GM12878 (cell line): ENCODE measurements at regions not wholly inside any gene's neighbourhood (a gene's known extent, or its start where the extent isn't known, plus 50 kb on each side); places are given as distances from the start of the nearest gene placed in this dataset.

ENCODE experiments used
- ATAC-seq: fragments of 200-7000 bp; cut with Tn5 transposase; 3 replicates; pipeline ENCODE4 v1.9.1; 2020; ENCODE audit warnings: mild to moderate bottlenecking, moderate library complexity
- BruUV-seq: library from RNA; stranded (reverse); fragments of 400-500 nt; replicated peaks from 2 replicates; lab custom pipeline; 2021; lab: Mats Ljungman, UMichigan
- CTCF ChIA-PET: fragments of 300-600 bp; sonication (Branson Sonifier 250); formaldehyde crosslinking; extraction: SDS; loops from one replicate; lab custom pipeline; 2021; ENCODE audit warnings: inconsistent platforms; lab: Yijun Ruan, JAX
- POLR2A ChIA-PET: fragments of 350-600 bp; formaldehyde crosslinking; extraction: SDS; loops from one replicate; lab custom pipeline; 2021; ENCODE audit warnings: inconsistent platforms; lab: Charles Lee
- RAD21 ChIA-PET: fragments of 300-600 bp; sonication (Branson Sonifier 250); formaldehyde crosslinking; loops from one replicate; lab custom pipeline; 2023; ENCODE audit warnings: antibody characterized with exemption; ENCODE audit not compliant: unreplicated experiment; lab: Charles Lee
- SMC1A ChIA-PET: fragments of 300-600 bp; sonication (Branson Sonifier 250); formaldehyde crosslinking; loops from one replicate; lab custom pipeline; 2023; ENCODE audit not compliant: unreplicated experiment, uncharacterized antibody; lab: Charles Lee
- DNase-seq: peaks from one replicate; pipeline ENCODE4 v3.0.0-alpha.2; 2011; ENCODE audit warnings: low read depth, low spot score
- FAIRE-seq: peaks from 3 replicates; lab custom pipeline; 2011; peaks lifted over from hg19 to GRCh38; lab: Jason Lieb, UNC
- H2AFZ ChIP-seq: 2 replicates; pipeline ENCODE4 v1.6.0; 2011; ENCODE audit warnings: low read depth, low read length, control low read depth; ENCODE audit not compliant: control insufficient read depth
- H3K27ac ChIP-seq: 2 replicates; pipeline ENCODE4 v1.5.1; 2011; ENCODE audit warnings: control low read depth; ENCODE audit not compliant: control insufficient read depth, insufficient read depth
- H3K27me3 ChIP-seq, 2 experiments: replicated peaks in 1 of 2; 2 replicates each; pipeline versions ENCODE4 v1.6.0 to v1.6.1; 2011; ENCODE audit warnings: low read length in 1 of 2; ENCODE audit not compliant: control insufficient read depth in 2 of 2, insufficient read depth in 2 of 2
- H3K36me3 ChIP-seq, 2 experiments: 2 replicates each; pipeline ENCODE4 v1.5.1; 2011; ENCODE audit warnings: low read length in 1 of 2; ENCODE audit not compliant: control insufficient read depth in 2 of 2, insufficient read depth in 2 of 2
- H3K4me1 ChIP-seq: 2 replicates; pipeline ENCODE4 v1.6.1; 2011; ENCODE audit warnings: mild to moderate bottlenecking, low read length, moderate library complexity, mixed read lengths; ENCODE audit not compliant: control insufficient read depth, insufficient read depth
- H3K4me2 ChIP-seq: 2 replicates; pipeline ENCODE4 v1.6.0; 2011; ENCODE audit warnings: control low read depth; ENCODE audit not compliant: control insufficient read depth, insufficient read depth
- H3K4me3 ChIP-seq: fragments of 200-600 bp; sonication (generic); 2 replicates; pipeline ENCODE4 v1.5.1; 2016
- H3K79me2 ChIP-seq: 2 replicates; pipeline ENCODE4 v1.6.0; 2011; ENCODE audit warnings: low read length; ENCODE audit not compliant: control insufficient read depth, insufficient read depth
- H3K9ac ChIP-seq: 2 replicates; pipeline ENCODE4 v1.8.0; 2011; ENCODE audit warnings: low read length, control low read depth, mixed read lengths; ENCODE audit not compliant: control insufficient read depth, insufficient read depth
- H3K9me3 ChIP-seq: replicated peaks from 3 replicates; pipeline ENCODE4 v1.5.1; 2011; ENCODE audit warnings: mild to moderate bottlenecking, low read length; ENCODE audit not compliant: control insufficient read depth, insufficient read depth
- H4K20me1 ChIP-seq: 2 replicates; pipeline ENCODE4 v1.6.0; 2011; ENCODE audit not compliant: control insufficient read depth, insufficient read depth
- EGR1 ChIP-seq, 2 experiments: IDR thresholded peaks; 1 replicate in 1 of 2; 2 replicates in 1 of 2; pipeline ENCODE4 v1.6.1; 2011 to 2012; ENCODE audit warnings: low read depth in 2 of 2, low read length in 2 of 2, borderline replicate concordance in 1 of 2, mild to moderate bottlenecking in 1 of 2, moderate library complexity in 1 of 2
- EP300 ChIP-seq, 2 experiments: fragments of 150-350 bp in 1 of 2; IDR thresholded peaks; 2 replicates each; pipeline ENCODE4 v1.6.1; 2011 to 2012; ENCODE audit warnings: low read depth in 2 of 2, low read length in 2 of 2, borderline replicate concordance in 1 of 2, improper control_type of control experiment in 1 of 2, inconsistent platforms in 1 of 2; ENCODE audit not compliant: control insufficient read depth in 1 of 2
- HDAC6 ChIP-seq: fragments of 200-600 bp; sonication (generic); IDR thresholded peaks from one replicate; pipeline ENCODE4 v1.8.0; 2017; ENCODE audit warnings: antibody characterized with exemption; ENCODE audit not compliant: unreplicated experiment
- LARP7 ChIP-seq: fragments of 450-650 bp; IDR thresholded peaks from 2 replicates; pipeline ENCODE4 v1.6.1; 2017; ENCODE audit warnings: mild to moderate bottlenecking
- PBX3 ChIP-seq: IDR thresholded peaks from 2 replicates; pipeline ENCODE4 v1.6.1; 2011; ENCODE audit warnings: mild to moderate bottlenecking, low read depth, low read length, moderate library complexity; ENCODE audit not compliant: insufficient replicate concordance
- RCOR1 ChIP-seq: conservative IDR thresholded peaks from 2 replicates; pipeline ENCODE4 v1.6.1; 2012; ENCODE audit warnings: low read depth, low read length, improper control_type of control experiment
- SMAD5 ChIP-seq: IDR thresholded peaks from 2 replicates; pipeline ENCODE4 v1.6.1; 2016; ENCODE audit warnings: antibody characterized with exemption, low read depth
- SREBF1 ChIP-seq: IDR thresholded peaks from 2 replicates; pipeline ENCODE4 v1.6.1; 2012; ENCODE audit warnings: mild to moderate bottlenecking, low read length
- TCF12 ChIP-seq: IDR thresholded peaks from 2 replicates; pipeline ENCODE4 v1.6.1; 2011; ENCODE audit warnings: low read depth, mild to moderate bottlenecking, low read length
- YBX1 ChIP-seq: fragments of 450-650 bp; IDR thresholded peaks from 2 replicates; pipeline ENCODE4 v1.6.1; 2016; ENCODE audit warnings: antibody characterized with exemption
- ZBED1 ChIP-seq: IDR thresholded peaks from 2 replicates; pipeline ENCODE4 v1.6.1; 2016; ENCODE audit warnings: borderline replicate concordance
- ZBTB11 ChIP-seq: fragments of 450-650 bp; formaldehyde crosslinking; IDR thresholded peaks from 2 replicates; pipeline ENCODE4 v1.5.0; 2022; ENCODE audit warnings: mild to moderate bottlenecking, missing genetic modification characterization
- ZBTB33 ChIP-seq: fragments of 450-650 bp; IDR thresholded peaks from 2 replicates; pipeline ENCODE4 v1.6.1; 2017; ENCODE audit warnings: mild to moderate bottlenecking
- ZNF24 ChIP-seq: fragments of 450-650 bp; IDR thresholded peaks from 2 replicates; pipeline ENCODE4 v1.6.1; 2017; ENCODE audit warnings: antibody characterized with exemption, mild to moderate bottlenecking
- ZSCAN29 ChIP-seq: fragments of 450-650 bp; IDR thresholded peaks from 2 replicates; pipeline ENCODE4 v1.6.1; 2017; ENCODE audit warnings: mild to moderate bottlenecking, moderate library complexity
- WGBS: methylation state at CpG from one replicate; pipeline ENCODE4 v1.1.6; 2016; ENCODE audit warnings: low lambda C conversion rate; ENCODE audit not compliant: insufficient replicate concordance, insufficient coverage; ENCODE audit errors: missing lambda C conversion rate; 5-methylcytosine and 5-hydroxymethylcytosine counted together
- in situ Hi-C: fragments of 300-500 bp; cut with MboI; formaldehyde crosslinking; loops from 9 replicates; pipeline ENCODE4 v1.14.3; 2018; ENCODE audit warnings: mixed read lengths
- intact Hi-C: fragments of 100-400 bp; cut with micrococcal nuclease; formaldehyde crosslinking; loops from one replicate; pipeline ENCODE4 v1.14.2; 2022; ENCODE audit not compliant: unreplicated experiment
- TF ChIP-seq, protein P1 (sequence below): fragments of 150-350 bp; IDR thresholded peaks from 2 replicates; pipeline ENCODE4 v1.6.1; 2014; ENCODE audit warnings: mild to moderate bottlenecking, low read depth, low read length

DNA sequence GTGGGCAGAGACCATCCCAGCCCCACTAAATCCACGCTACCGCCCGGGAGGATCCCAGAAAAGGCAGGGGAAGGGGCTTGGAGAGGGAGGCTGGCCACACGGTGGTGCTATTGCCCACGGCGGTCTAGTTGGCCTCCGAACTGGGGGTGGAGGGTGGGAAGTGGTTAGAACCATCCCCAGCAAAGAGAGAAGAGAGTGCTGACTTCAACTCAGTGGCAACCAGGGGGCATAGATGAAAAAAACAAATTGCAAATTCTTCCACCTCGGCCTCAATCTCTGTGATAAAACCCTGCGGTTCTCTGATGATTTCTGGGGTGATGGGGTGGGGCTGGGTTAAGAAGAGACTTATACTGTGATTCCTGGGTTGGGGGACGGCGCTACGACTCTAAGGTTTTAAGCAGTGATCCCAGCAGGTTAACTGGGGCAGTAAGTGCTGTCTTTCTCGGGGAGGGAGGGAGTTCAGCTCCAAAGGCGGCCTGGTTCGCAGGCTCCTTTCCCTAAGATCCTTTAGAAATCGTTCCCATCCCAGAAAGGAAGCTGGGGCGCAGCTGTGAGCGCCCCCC lies 154.5 kb upstream of the LYZL2 start:
- BruUV-seq, result no TSS peak
- no peaks in the 10 kb centered on the region for H3K9me3 ChIP-seq
- peaks cover 15% of the 10 kb centered on the region for H3K4me1 ChIP-seq
- ChIA-PET POLR2A (interaction anchor here (0.6 to 0.9 kb wide), 2 partner anchors 24 to 537 kb away, joined by 5 to 6 read pairs; no protein-coding TSS in a partner anchor), SMC1A (interaction anchor here (0.7 to 3.8 kb wide), 27 partner anchors 10 to 1025 kb away, joined by 3 to 24 read pairs (median 4); partner anchors contain the start of gene ZNF438), RAD21 (interaction anchor here (0.7 to 3.7 kb wide), 31 partner anchors 12 to 1025 kb away, joined by 3 to 35 read pairs (median 5); partner anchors contain the start of gene ZNF438), CTCF (interaction anchor here (0.6 to 4.7 kb wide), 47 partner anchors 10 to 1123 kb away, joined by 3 to 24 read pairs (median 3); partner anchors contain the start of gene ZNF438)
- H3K79me2 ChIP-seq, result no peaks in the 10 kb centered on the region
- no peaks in the 10 kb centered on the region for H3K27me3 ChIP-seq
- H3K27ac ChIP-seq, result peak overlapping the region; percentile 47
- DNase-seq, result peak; percentile 60
- no peaks in the 10 kb centered on the region for H3K36me3 ChIP-seq
- ATAC-seq, result peak; percentile 83
- peak overlapping the region; percentile 91 for H3K4me2 ChIP-seq
- no peaks in the 10 kb centered on the region for H4K20me1 ChIP-seq
- intact Hi-C loops (loop anchor here (1.0 to 10.0 kb wide), 10 partner anchors 33 to 1025 kb away; partner anchors contain the start of gene ZNF438), in situ Hi-C loops (no loop called here)
- peak overlapping the region; percentile 86; the same call in 1 of the 2 replicates for H3K4me3 ChIP-seq
- peak overlapping the region; percentile 40; the same call in 1 of the 2 replicates for H3K9ac ChIP-seq
- WGBS, result under 1% methylated on average over 15 of the region's 18 CpGs
- FAIRE-seq, result peak; percentile 86
- H2AFZ ChIP-seq, result peak overlapping the region; percentile 75
- TF ChIP-seq EP300 (IDR thresholded peaks at IDR 0.05; ENCODE audit: borderline replicate concordance in 1 of 2, control insufficient read depth in 1 of 2, low read depth in 2 of 2, low read length in 2 of 2), result no peak
- TF ChIP-seq ZBTB33, result no peak
- TF ChIP-seq TCF12, result 0 out of 2 replicates have a peak, but pooled peaks have one; percentile 26
- no peak for TF ChIP-seq YBX1
- no peak for TF ChIP-seq SMAD5
- TF ChIP-seq, protein P1, sequence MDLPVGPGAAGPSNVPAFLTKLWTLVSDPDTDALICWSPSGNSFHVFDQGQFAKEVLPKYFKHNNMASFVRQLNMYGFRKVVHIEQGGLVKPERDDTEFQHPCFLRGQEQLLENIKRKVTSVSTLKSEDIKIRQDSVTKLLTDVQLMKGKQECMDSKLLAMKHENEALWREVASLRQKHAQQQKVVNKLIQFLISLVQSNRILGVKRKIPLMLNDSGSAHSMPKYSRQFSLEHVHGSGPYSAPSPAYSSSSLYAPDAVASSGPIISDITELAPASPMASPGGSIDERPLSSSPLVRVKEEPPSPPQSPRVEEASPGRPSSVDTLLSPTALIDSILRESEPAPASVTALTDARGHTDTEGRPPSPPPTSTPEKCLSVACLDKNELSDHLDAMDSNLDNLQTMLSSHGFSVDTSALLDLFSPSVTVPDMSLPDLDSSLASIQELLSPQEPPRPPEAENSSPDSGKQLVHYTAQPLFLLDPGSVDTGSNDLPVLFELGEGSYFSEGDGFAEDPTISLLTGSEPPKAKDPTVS, result no peak
- TF ChIP-seq RCOR1, result no peak
- no peak for TF ChIP-seq ZBED1
- TF ChIP-seq HDAC6, result no peak
- TF ChIP-seq ZBTB11 (CRISPR knock-in tag), result no peak
- TF ChIP-seq ZSCAN29, result no peak
- no peak for TF ChIP-seq SREBF1
- TF ChIP-seq ZNF24, result no peak
- TF ChIP-seq EGR1 (IDR thresholded peaks at IDR 0.05; ENCODE audit: borderline replicate concordance in 1 of 2, low read depth in 2 of 2, low read length in 2 of 2), result peak in 1 of 2 experiments; percentile 24; a peak in 1 of 3 replicates
- no peak for TF ChIP-seq PBX3
- TF ChIP-seq LARP7, result no peak; the same call in 1 of the 2 replicates
